Spinal cord (tissue), 9 donors: ENCODE measurements at regions not wholly inside any gene's neighbourhood (a gene's known extent, or its start where the extent isn't known, plus 50 kb on each side); places are given as distances from the start of the nearest gene placed in this dataset.

ENCODE experiments used
- DNase-seq, 6 donors: peaks; one replicate each; pipeline versions ENCODE4 v3.0.0 to v3.0.0-alpha.2; 2013 to 2015; ENCODE audit warnings: low spot score in 6 of 6, low read depth in 4 of 6
- H3K27ac ChIP-seq: one replicate; pipeline ENCODE4 v1.5.1; 2013; ENCODE audit warnings: low read depth, low read length, control low read depth
- H3K27me3 ChIP-seq: one replicate; pipeline ENCODE4 v1.6.1; 2013; ENCODE audit warnings: low read length; ENCODE audit not compliant: control insufficient read depth, insufficient read depth
- H3K36me3 ChIP-seq: one replicate; pipeline ENCODE4 v1.6.1; 2013; ENCODE audit warnings: low read length; ENCODE audit not compliant: control insufficient read depth, insufficient read depth
- H3K4me1 ChIP-seq: one replicate; pipeline ENCODE4 v1.6.1; 2013; ENCODE audit warnings: low read length; ENCODE audit not compliant: control insufficient read depth, insufficient read depth
- H3K4me3 ChIP-seq: one replicate; pipeline ENCODE4 v1.5.1; 2013; ENCODE audit warnings: low read depth, low read length, control low read depth
- H3K9me3 ChIP-seq: one replicate; pipeline ENCODE4 v1.6.1; 2013; ENCODE audit warnings: low read length; ENCODE audit not compliant: control insufficient read depth, insufficient read depth
- WGBS: methylation state at CpG from one replicate; pipeline ENCODE4 v1.1.5; 2013; ENCODE audit warnings: missing lambda C conversion rate; ENCODE audit not compliant: insufficient coverage; 5-methylcytosine and 5-hydroxymethylcytosine counted together
- donor health status: healthy.

- H3K9me3 ChIP-seq = no peaks in the 10 kb centered on the region
- no peak for DNase-seq
- H3K27me3 ChIP-seq = no peaks in the 10 kb centered on the region
- H3K4me3 ChIP-seq = no peak overlapping the region
- H3K36me3 ChIP-seq = no peaks in the 10 kb centered on the region
- H3K27ac ChIP-seq = no peak overlapping the region
- no peaks in the 10 kb centered on the region for H3K4me1 ChIP-seq
- 82% methylated on average over 2 of the region's 7 CpGs for WGBS
These were observed 440.8 kb upstream of the KLHL29 start for GRCh38 chr2:22944143-22944542.

DNA sequence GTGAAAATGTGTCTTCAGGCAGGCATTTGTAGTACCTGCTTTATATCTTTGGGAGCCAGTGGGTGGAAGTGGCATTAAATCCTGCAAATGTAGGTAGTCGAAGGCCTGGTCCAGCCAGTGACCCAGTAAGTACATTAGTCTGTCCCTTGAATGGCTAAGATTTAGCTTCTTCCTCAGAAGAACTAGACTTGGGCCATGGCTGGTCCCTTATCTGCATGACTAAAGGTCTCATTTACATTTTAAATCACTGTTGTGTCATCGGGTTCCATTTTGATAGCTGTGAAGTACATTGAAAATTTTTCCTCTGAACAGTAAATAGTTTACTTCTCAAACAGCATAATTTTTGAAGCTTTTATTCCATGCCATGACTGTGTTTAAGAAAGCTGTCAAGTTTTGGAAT, 438.4 kb upstream of the KLHL29 start:
- no peak for DNase-seq
- H3K27ac ChIP-seq = no peak overlapping the region
- no peaks in the 10 kb centered on the region for H3K4me1 ChIP-seq
- no peaks in the 10 kb centered on the region for H3K9me3 ChIP-seq
- H3K36me3 ChIP-seq = no peaks in the 10 kb centered on the region
- H3K27me3 ChIP-seq = no peaks in the 10 kb centered on the region
- 100% methylated on average over 1 of the region's 2 CpGs for WGBS
- no peak overlapping the region for H3K4me3 ChIP-seq

- Histone ChIP-seq H3K27me3 (no peaks in the 10 kb centered on the region), H3K36me3 (no peaks in the 10 kb centered on the region), H3K4me1 (peaks cover 2% of the 10 kb centered on the region), H3K27ac (no peak overlapping the region), H3K9me3 (no peaks in the 10 kb centered on the region), H3K4me3 (no peak overlapping the region)
- no peak for DNase-seq
- WGBS = no CpG with 5 or more reads among the region's 4 CpGs
These were observed 437.2 kb upstream of the KLHL29 start for GRCh38 chr2:22947741-22948140.

- peaks cover 9% of the 10 kb centered on the region for H3K4me1 ChIP-seq
- H3K9me3 ChIP-seq = no peaks in the 10 kb centered on the region
- no peaks in the 10 kb centered on the region for H3K36me3 ChIP-seq
- DNase-seq = no peak
- WGBS = 55% methylated on average over 1 of the region's 2 CpGs
- H3K27ac ChIP-seq = no peak overlapping the region
- H3K4me3 ChIP-seq = no peak overlapping the region
- no peaks in the 10 kb centered on the region for H3K27me3 ChIP-seq
These were observed 434.5 kb upstream of the KLHL29 start for GRCh38 chr2:22950431-22950830.

DNA sequence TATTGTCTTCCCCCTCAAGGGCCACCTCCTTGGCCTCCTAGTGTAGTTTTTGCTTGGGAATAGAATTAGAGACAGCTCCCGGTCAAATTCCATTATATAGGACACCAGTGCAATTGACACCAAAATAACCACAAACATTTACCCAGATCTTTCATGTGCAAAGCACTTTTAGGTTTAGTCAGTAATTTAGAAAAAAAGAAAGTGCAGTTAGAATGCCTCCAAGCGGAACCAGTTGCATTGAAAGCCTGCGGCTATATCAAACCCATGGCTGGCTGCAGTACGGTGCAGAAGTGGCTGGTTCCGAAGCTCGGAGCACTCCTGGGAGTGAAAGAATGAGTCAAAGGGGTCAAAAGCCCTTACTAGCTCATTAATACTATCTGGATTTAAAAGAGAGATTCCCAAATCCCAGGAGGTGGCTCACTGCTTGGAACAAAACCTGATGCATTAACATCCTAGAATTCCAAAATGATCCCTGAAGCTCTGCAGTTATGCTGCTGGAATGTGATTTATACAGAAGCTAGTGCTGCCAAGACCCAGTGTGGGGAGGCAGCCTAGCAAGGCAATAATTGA, 432.2 kb upstream of the KLHL29 start:
- no peaks in the 10 kb centered on the region for H3K36me3 ChIP-seq
- peaks cover 9% of the 10 kb centered on the region for H3K4me1 ChIP-seq
- H3K9me3 ChIP-seq = no peaks in the 10 kb centered on the region
- WGBS = 75% methylated on average over 1 of the region's 6 CpGs
- DNase-seq = peak in 1 of 6 donors; percentile 69
- H3K27ac ChIP-seq = no peak overlapping the region
- no peaks in the 10 kb centered on the region for H3K27me3 ChIP-seq
- H3K4me3 ChIP-seq = no peak overlapping the region

GRCh38 chr2:22957446-22957845, 427.5 kb upstream of the KLHL29 start:
- DNase-seq = no peak
- H3K9me3 ChIP-seq = no peaks in the 10 kb centered on the region
- peaks cover 9% of the 10 kb centered on the region for H3K4me1 ChIP-seq
- no peaks in the 10 kb centered on the region for H3K27me3 ChIP-seq
- no peak overlapping the region for H3K4me3 ChIP-seq
- no CpG with 5 or more reads among the region's 5 CpGs for WGBS
- H3K27ac ChIP-seq = no peak overlapping the region
- no peaks in the 10 kb centered on the region for H3K36me3 ChIP-seq

DNA sequence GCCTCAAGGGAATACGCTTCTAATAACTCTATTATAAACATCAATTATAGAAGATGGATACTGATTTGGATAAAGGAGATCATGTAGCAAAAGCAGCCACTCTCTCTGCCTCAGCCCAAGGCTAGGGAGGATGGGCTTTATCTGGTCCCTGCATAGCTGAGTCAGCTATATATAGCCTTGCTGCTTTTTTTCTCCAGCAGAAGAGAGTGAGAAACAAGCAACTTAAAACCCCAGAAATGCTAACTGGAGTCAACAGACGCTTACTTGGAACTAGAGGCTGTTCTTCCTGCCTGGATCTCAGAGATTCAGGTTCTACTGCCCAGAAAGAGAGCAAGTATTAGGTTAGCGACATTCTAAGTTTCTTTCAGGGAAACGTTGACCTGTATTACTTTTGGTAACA, 426.7 kb upstream of the KLHL29 start:
- H3K4me3 ChIP-seq = no peak overlapping the region
- DNase-seq = peak in 1 of 6 donors; percentile 16
- no peak overlapping the region for H3K27ac ChIP-seq
- peaks cover under 1% of the 10 kb centered on the region for H3K4me1 ChIP-seq
- H3K9me3 ChIP-seq = no peaks in the 10 kb centered on the region
- 85% methylated on average over 3 of the region's 4 CpGs for WGBS
- no peaks in the 10 kb centered on the region for H3K27me3 ChIP-seq
- H3K36me3 ChIP-seq = no peaks in the 10 kb centered on the region

- Histone ChIP-seq H3K27ac (no peak overlapping the region), H3K4me1 (no peaks in the 10 kb centered on the region), H3K36me3 (no peaks in the 10 kb centered on the region), H3K27me3 (no peaks in the 10 kb centered on the region), H3K4me3 (no peak overlapping the region), H3K9me3 (no peaks in the 10 kb centered on the region)
- DNase-seq = peak in 1 of 6 donors; percentile 76
- 87% methylated on average over 5 of the region's 5 CpGs for WGBS
These were observed 417.2 kb upstream of the KLHL29 start for GRCh38 chr2:22967756-22968155.

GRCh38 chr2:22970284-22970975, 414.5 kb upstream of the KLHL29 start:
- 53% methylated on average over 6 of the region's 8 CpGs for WGBS
- Histone ChIP-seq H3K27ac (no peak overlapping the region), H3K4me1 (no peaks in the 10 kb centered on the region)

GRCh38 chr2:22970991-22971390, 414.0 kb upstream of the KLHL29 start:
- Histone ChIP-seq H3K27ac (no peak overlapping the region), H3K27me3 (no peaks in the 10 kb centered on the region), H3K4me1 (no peaks in the 10 kb centered on the region), H3K9me3 (no peaks in the 10 kb centered on the region), H3K36me3 (no peaks in the 10 kb centered on the region), H3K4me3 (no peak overlapping the region)
- DNase-seq = no peak
- WGBS = 83% methylated on average over 1 of the region's 2 CpGs

More at GRCh38 chr2:22970284-22970975, 414.5 kb upstream of the KLHL29 start:
- Histone ChIP-seq H3K27me3 (no peaks in the 10 kb centered on the region), H3K36me3 (no peaks in the 10 kb centered on the region), H3K9me3 (no peaks in the 10 kb centered on the region), H3K4me3 (no peak overlapping the region)
- no peak for DNase-seq
